GM12865 (cell line): ENCODE measurements at regions not wholly inside any gene's neighbourhood (a gene's known extent, or its start where the extent isn't known, plus 50 kb on each side); places are given as distances from the start of the nearest gene placed in this dataset.

Experiments
- DNase-seq: peaks from one replicate; pipeline ENCODE4 v3.0.0; 2010; ENCODE audit warnings: low read depth
- H3K4me3 ChIP-seq: 2 replicates; pipeline ENCODE4 v1.5.1; 2011; ENCODE audit warnings: mild to moderate bottlenecking, low read depth, low read length, control low read depth
- TF ChIP-seq, protein P1 (sequence below): IDR thresholded peaks from 2 replicates; pipeline ENCODE4 v1.5.1; 2011; ENCODE audit warnings: low read length, control low read depth, low read depth, inconsistent platforms; ENCODE audit not compliant: insufficient read depth; ENCODE audit errors: missing control alignments

DNA sequence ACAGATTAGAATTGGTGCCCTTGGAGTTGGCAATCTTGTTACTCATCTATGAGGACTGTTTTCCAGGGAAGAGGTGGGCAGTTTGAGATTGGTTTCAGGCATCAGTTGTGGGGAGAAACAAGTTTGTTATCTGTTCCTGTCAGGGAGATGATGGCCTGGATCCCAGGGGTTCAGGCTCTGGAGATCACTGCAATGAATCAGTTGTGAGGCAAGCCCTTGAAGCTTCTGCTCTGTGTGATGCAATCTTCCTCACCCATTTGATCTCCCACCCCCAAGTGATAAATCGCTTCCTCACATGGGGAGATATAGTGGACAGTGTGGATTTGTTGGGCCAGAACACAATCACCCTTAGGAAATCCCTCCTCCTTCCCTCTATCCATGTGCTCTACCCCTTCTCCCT lies 276.6 kb upstream of the LRTM1 start:
- DNase-seq: no peak
- TF ChIP-seq, protein P1, sequence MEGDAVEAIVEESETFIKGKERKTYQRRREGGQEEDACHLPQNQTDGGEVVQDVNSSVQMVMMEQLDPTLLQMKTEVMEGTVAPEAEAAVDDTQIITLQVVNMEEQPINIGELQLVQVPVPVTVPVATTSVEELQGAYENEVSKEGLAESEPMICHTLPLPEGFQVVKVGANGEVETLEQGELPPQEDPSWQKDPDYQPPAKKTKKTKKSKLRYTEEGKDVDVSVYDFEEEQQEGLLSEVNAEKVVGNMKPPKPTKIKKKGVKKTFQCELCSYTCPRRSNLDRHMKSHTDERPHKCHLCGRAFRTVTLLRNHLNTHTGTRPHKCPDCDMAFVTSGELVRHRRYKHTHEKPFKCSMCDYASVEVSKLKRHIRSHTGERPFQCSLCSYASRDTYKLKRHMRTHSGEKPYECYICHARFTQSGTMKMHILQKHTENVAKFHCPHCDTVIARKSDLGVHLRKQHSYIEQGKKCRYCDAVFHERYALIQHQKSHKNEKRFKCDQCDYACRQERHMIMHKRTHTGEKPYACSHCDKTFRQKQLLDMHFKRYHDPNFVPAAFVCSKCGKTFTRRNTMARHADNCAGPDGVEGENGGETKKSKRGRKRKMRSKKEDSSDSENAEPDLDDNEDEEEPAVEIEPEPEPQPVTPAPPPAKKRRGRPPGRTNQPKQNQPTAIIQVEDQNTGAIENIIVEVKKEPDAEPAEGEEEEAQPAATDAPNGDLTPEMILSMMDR: no peak
- no peak overlapping the region for H3K4me3 ChIP-seq

DNA sequence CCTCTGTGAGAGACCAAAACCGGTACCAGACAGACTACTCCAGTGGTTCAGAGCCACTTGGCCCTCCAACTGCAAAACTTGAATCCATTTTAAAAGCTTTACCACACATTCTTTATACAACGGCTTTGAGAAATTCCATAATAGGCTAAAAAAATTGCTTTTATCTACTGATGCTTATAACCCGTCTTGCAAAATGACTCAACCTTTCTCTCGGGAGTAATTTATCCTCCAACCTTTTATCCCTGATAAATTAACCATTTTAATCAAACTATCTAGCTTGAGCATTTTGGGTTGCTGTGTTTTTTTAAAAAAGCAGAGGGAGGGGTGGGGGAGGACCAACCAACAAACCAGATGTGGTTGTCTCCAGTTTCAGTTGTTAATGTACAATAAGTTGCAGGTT lies 275.7 kb upstream of the LRTM1 start:
- no peak overlapping the region for H3K4me3 ChIP-seq
- TF ChIP-seq, protein P1: no peak
- DNase-seq: no peak

DNA sequence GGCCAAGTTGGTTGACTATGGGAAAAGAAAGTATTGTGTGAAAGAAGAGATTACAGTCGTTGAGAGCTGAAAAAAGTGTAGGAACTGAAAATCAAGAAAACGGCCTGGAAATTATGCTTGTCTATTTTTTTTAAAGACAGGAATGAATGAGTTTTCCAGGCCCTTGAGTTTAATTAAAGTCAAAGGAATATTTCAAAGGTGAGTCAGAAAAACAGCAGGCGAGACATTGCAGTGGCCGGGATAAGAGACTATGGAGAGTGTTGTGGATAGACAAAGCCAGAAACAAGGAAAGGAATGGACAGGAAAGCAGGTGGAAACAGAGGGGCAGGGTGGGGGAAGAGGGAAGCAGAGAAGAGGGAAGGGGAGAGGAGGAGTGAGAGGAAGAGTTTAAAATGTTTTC lies 275.1 kb upstream of the LRTM1 start:
- TF ChIP-seq, protein P1: no peak
- no peak overlapping the region for H3K4me3 ChIP-seq
- DNase-seq: no peak

DNA sequence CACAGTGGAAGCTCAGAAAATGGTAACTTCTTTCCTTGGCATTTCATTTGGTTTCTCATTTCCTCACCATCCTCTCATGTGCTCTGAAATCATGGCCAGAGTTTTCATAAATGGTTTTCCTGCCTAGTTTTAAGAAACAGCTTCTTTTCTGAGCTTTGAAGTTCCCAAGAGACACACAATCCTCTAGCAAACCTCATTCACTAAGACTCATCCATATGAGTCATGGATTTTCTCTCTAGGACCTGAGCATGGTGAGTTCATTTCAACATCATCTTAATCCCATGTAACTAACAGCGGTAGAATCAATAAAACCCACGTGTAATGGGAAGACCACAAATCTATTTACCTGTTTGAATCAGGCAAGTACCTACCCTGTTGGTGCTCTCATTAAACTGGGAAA lies 274.5 kb upstream of the LRTM1 start:
- DNase-seq: no peak
- no peak overlapping the region for H3K4me3 ChIP-seq
- TF ChIP-seq, protein P1: no peak

DNA sequence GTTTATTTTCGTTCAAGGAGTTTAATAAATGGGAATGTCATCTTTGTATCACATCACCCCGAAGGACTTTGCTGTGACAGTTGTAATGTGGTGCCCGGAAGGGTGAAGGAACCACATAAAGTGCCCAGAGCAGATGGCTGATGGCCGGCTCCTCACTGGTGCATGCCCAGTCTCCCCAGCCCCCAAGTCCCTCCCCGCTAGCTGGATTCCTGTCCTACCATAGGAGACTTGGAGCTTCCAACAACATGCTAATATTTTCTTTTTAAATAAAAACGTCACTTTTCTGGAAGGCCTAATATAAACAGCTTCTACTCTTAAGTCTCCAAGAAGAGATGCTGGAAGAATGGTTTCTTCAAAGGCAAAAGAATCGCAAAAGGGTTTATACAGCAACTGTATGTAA lies 273.9 kb upstream of the LRTM1 start:
- H3K4me3 ChIP-seq: no peak overlapping the region
- DNase-seq: no peak
- TF ChIP-seq, protein P1: no peak

DNA sequence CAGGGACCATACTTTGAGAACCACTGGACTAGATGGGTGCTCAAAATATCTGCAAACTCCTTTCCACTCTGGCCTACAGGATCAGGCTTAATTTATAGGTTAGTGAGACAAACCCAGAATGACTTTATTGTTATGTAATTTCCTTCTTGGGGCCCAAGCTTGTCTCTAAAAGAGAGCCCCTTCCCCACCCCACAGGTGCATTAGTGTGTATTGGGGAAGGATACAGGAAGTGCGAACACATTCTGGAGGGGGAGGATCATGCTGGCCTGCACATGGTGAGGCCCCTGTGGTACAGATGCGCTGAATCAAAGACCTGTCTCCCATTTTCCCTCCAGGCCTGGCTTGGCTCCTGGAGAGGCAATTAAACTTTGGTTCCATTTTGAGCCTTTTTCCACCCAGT lies 273.0 kb upstream of the LRTM1 start:
- TF ChIP-seq, protein P1: no peak
- no peak for DNase-seq
- H3K4me3 ChIP-seq: no peak overlapping the region

DNA sequence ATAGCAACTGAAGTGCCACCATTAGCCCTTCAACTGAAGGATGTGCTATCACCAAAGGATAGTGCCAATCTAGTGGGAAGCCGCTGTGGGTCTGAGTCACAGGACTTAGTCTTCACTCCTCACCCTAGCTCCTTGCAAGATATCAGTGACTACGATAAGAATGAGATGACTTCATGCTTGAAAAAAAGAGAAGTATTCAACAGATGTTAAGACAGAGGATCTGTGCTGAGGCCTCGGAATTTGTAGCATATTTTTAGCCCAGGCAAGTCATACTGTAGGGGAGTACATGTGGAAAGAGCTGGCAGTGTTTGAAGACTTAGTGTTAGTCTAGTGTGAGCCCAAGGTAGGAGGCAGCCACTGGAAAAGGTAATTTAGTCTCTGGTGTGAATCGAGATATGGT lies 270.7 kb upstream of the LRTM1 start:
- H3K4me3 ChIP-seq: no peak overlapping the region
- DNase-seq: no peak
- TF ChIP-seq, protein P1: no peak
